K562 (cell line): ENCODE measurements at regions not wholly inside any gene's neighbourhood (a gene's known extent, or its start where the extent isn't known, plus 50 kb on each side); places are given as distances from the start of the nearest gene placed in this dataset.

Experiments
- AFF4 ChIP-seq: sonication (generic); formaldehyde crosslinking; IDR thresholded peaks from 2 replicates; pipeline ENCODE4 v1.8.0; 2023; ENCODE audit warnings: mild to moderate bottlenecking, missing genetic modification reagents
- ARNT ChIP-seq, 2 experiments: fragments of 450-650 bp; IDR thresholded peaks; 2 replicates each; pipeline ENCODE4 v1.6.1; 2016; ENCODE audit warnings: mild to moderate bottlenecking in 1 of 2
- BRCA1 ChIP-seq, 2 experiments: fragments of 450-650 bp in 1 of 2; sonication (generic) in 1 of 2; formaldehyde crosslinking in 1 of 2; IDR thresholded peaks; 2 replicates each; pipeline versions ENCODE4 v1.5.0 to v1.6.1; 2017 to 2020; ENCODE audit warnings: mild to moderate bottlenecking in 1 of 2, missing genetic modification reagents in 1 of 2
- CREB1 ChIP-seq, 2 experiments: sonication (generic) in 1 of 2; formaldehyde crosslinking in 1 of 2; IDR thresholded peaks; 2 replicates each; pipeline versions ENCODE4 v1.6.1 to v1.8.0; 2012 to 2022; ENCODE audit warnings: inconsistent platforms in 1 of 2, mild to moderate bottlenecking in 1 of 2, missing genetic modification reagents in 1 of 2, moderate library complexity in 1 of 2
- CTCF ChIP-seq, 3 experiments: IDR thresholded peaks in 2 of 3; conservative IDR thresholded peaks in 1 of 3; 2 replicates each; pipeline ENCODE4 v1.5.1; 2011 to 2012; ENCODE audit warnings: low read length in 3 of 3, mild to moderate bottlenecking in 3 of 3, control low read depth in 2 of 3, improper control_type of control experiment in 1 of 3, inconsistent platforms in 1 of 3, low read depth in 1 of 3, mixed read lengths in 1 of 3, moderate library complexity in 1 of 3; ENCODE audit not compliant: insufficient read depth in 2 of 3
- ELF1 ChIP-seq: fragments of 200-800 bp; sonication (Bioruptor generic); IDR thresholded peaks from 2 replicates; pipeline ENCODE4 v1.6.1; 2016; ENCODE audit warnings: missing genetic modification characterization, missing compliant biosample characterization
- FOXA1 ChIP-seq: fragments of 450-650 bp; IDR thresholded peaks from 2 replicates; pipeline ENCODE4 v1.6.1; 2016; ENCODE audit warnings: mild to moderate bottlenecking, borderline replicate concordance
- MNT ChIP-seq, 2 experiments: fragments of 450-650 bp; conservative IDR thresholded peaks; 2 replicates each; pipeline ENCODE4 v1.6.1; 2017; ENCODE audit warnings: mild to moderate bottlenecking in 2 of 2, moderate library complexity in 2 of 2
- NONO ChIP-seq, 2 experiments: fragments of 200-400 bp in 1 of 2; fragments of 450-650 bp in 1 of 2; formaldehyde crosslinking in 1 of 2; IDR thresholded peaks; 2 replicates each; pipeline ENCODE4 v1.6.1; 2017; ENCODE audit warnings: low read depth in 2 of 2, mild to moderate bottlenecking in 2 of 2, moderate library complexity in 2 of 2, low read length in 1 of 2
- SRF ChIP-seq, 2 experiments: fragments of 250-450, 450-650 bp in 1 of 2; sonication (Bioruptor Pico) in 1 of 2; sonication (generic) in 1 of 2; formaldehyde crosslinking; IDR thresholded peaks; 2 replicates each; pipeline versions ENCODE4 v1.5.0 to v1.5.1; 2020 to 2022; ENCODE audit warnings: mild to moderate bottlenecking in 1 of 2, missing genetic modification reagents in 1 of 2
- ZBTB2 ChIP-seq: fragments of 450-650 bp; IDR thresholded peaks from 2 replicates; pipeline ENCODE4 v1.6.1; 2016; ENCODE audit warnings: antibody characterized with exemption
- ZBTB40 ChIP-seq, 2 experiments: fragments of 450-650 bp in 1 of 2; sonication (generic) in 1 of 2; formaldehyde crosslinking in 1 of 2; IDR thresholded peaks; 2 replicates each; pipeline versions ENCODE4 v1.7.1 to v1.9.0; 2016 to 2022; ENCODE audit warnings: inconsistent platforms in 1 of 2, mild to moderate bottlenecking in 1 of 2, missing genetic modification reagents in 1 of 2
- ZNF57 ChIP-seq: fragments of 450-650 bp; formaldehyde crosslinking; IDR thresholded peaks from 2 replicates; pipeline ENCODE4 v1.4.0; 2020; ENCODE audit warnings: mild to moderate bottlenecking, moderate library complexity

- TF ChIP-seq ZBTB40 (IDR thresholded peaks at IDR 0.05) (no peak), ZBTB40 (CRISPR knock-in tag; IDR thresholded peaks at IDR 0.05) (no peak), FOXA1 (no peak), BRCA1 (IDR thresholded peaks at IDR 0.05) (no peak), BRCA1 (CRISPR knock-in tag; IDR thresholded peaks at IDR 0.05) (no peak), NONO (IDR thresholded peaks at IDR 0.05; ENCODE audit: low read depth in 2 of 2, low read length in 1 of 2) (no peak), ARNT (IDR thresholded peaks at IDR 0.05) (no peak), CTCF (IDR thresholded peaks at IDR 0.05 in 2 of 3, conservative IDR thresholded peaks at IDR 0.05 in 1 of 3; ENCODE audit: insufficient read depth in 2 of 3, low read depth in 1 of 3, low read length in 3 of 3) (no peak), AFF4 (CRISPR knock-in tag) (no peak), ZBTB2 (no peak), ZNF57 (no peak), MNT (conservative IDR thresholded peaks at IDR 0.05) (no peak), CREB1 (IDR thresholded peaks at IDR 0.05) (no peak), CREB1 (CRISPR knock-in tag; IDR thresholded peaks at IDR 0.05) (no peak), SRF (CRISPR knock-in tag; IDR thresholded peaks at IDR 0.05) (no peak), ELF1 (tag) (no peak)
Measured at GRCh38 chr2:172223601-172224054, 120.9 kb upstream of the DLX2 start.
